ENCODE measurements at regions not wholly inside any gene's neighbourhood (a gene's known extent, or its start where the extent isn't known, plus 50 kb on each side); places are given as distances from the start of the nearest gene placed in this dataset.

GRCh38 chr9:16178294-16178693, 625.5 kb downstream of the CCDC171 start:
- no peak for TF ChIP-seq POLR2A (IDR thresholded peaks at IDR 0.05; ENCODE audit: low read length)
- TF ChIP-seq GATA1 (IDR thresholded peaks at IDR 0.05; ENCODE audit: low read depth, low read length), result no peak
